Hepatocyte (in vitro differentiated cells): ENCODE measurements at regions not wholly inside any gene's neighbourhood (a gene's known extent, or its start where the extent isn't known, plus 50 kb on each side); places are given as distances from the start of the nearest gene placed in this dataset.

ENCODE experiments used
- DNase-seq: peaks from one replicate; pipeline ENCODE4 v3.0.0-alpha.2; 2016; ENCODE audit warnings: low spot score
- H2AFZ ChIP-seq: fragments of 200-600 bp; sonication (generic); 2 replicates; pipeline ENCODE4 v1.6.0; 2016; ENCODE audit warnings: antibody characterized with exemption, mild to moderate bottlenecking
- H3K27ac ChIP-seq: fragments of 200-600 bp; sonication (generic); 2 replicates; pipeline ENCODE4 v1.5.1; 2016; ENCODE audit warnings: mild to moderate bottlenecking
- H3K27me3 ChIP-seq: fragments of 200-600 bp; sonication (generic); 2 replicates; pipeline ENCODE4 v1.6.1; 2016
- H3K36me3 ChIP-seq: fragments of 200-600 bp; sonication (generic); replicated peaks from 2 replicates; pipeline ENCODE4 v1.5.1; 2016; ENCODE audit warnings: low read depth; ENCODE audit not compliant: insufficient read depth
- H3K4me1 ChIP-seq: fragments of 200-600 bp; sonication (generic); 2 replicates; pipeline ENCODE4 v1.5.1; 2016; ENCODE audit warnings: mild to moderate bottlenecking, moderate library complexity; ENCODE audit not compliant: insufficient read depth
- H3K4me2 ChIP-seq: fragments of 200-600 bp; sonication (generic); 2 replicates; pipeline ENCODE4 v1.6.0; 2016
- H3K4me3 ChIP-seq: fragments of 200-600 bp; sonication (generic); 2 replicates; pipeline ENCODE4 v1.5.1; 2016; ENCODE audit warnings: mild to moderate bottlenecking
- H3K79me2 ChIP-seq: fragments of 200-600 bp; sonication (generic); 2 replicates; pipeline ENCODE4 v1.6.0; 2017; ENCODE audit warnings: mild to moderate bottlenecking
- H3K9me2 ChIP-seq: fragments of 200-600 bp; sonication (generic); replicated peaks from 2 replicates; pipeline ENCODE4 v1.6.0; 2017; ENCODE audit warnings: mild to moderate bottlenecking; ENCODE audit not compliant: insufficient read depth
- H3K9me3 ChIP-seq: fragments of 200-600 bp; sonication (generic); 2 replicates; pipeline ENCODE4 v1.5.1; 2016; ENCODE audit warnings: low read depth, mild to moderate bottlenecking
- H4K20me1 ChIP-seq: fragments of 200-600 bp; sonication (generic); 2 replicates; pipeline ENCODE4 v1.6.0; 2016; ENCODE audit warnings: mild to moderate bottlenecking; ENCODE audit not compliant: insufficient read depth, poor library complexity, severe bottlenecking
- EZH2 ChIP-seq: fragments of 200-600 bp; sonication (generic); IDR thresholded peaks from 2 replicates; pipeline ENCODE4 v1.6.1; 2016; ENCODE audit warnings: antibody characterized with exemption, mild to moderate bottlenecking, borderline replicate concordance
- EZH2phosphoT487 ChIP-seq: fragments of 200-600 bp; sonication (generic); IDR thresholded peaks from one replicate; pipeline ENCODE4 v1.6.1; 2018; ENCODE audit warnings: antibody characterized with exemption, mild to moderate bottlenecking, low read depth, moderate library complexity; ENCODE audit not compliant: unreplicated experiment, severe bottlenecking
- WGBS: methylation state at CpG from one replicate; pipeline ENCODE4 v1.1.6; 2016; ENCODE audit warnings: low lambda C conversion rate; ENCODE audit errors: missing lambda C conversion rate; 5-methylcytosine and 5-hydroxymethylcytosine counted together
- TF ChIP-seq, protein P1 (sequence below): fragments of 200-600 bp; sonication (generic); IDR thresholded peaks from 2 replicates; pipeline ENCODE4 v1.5.1; 2016; ENCODE audit warnings: antibody characterized with exemption, mild to moderate bottlenecking; ENCODE audit not compliant: poor library complexity

DNA sequence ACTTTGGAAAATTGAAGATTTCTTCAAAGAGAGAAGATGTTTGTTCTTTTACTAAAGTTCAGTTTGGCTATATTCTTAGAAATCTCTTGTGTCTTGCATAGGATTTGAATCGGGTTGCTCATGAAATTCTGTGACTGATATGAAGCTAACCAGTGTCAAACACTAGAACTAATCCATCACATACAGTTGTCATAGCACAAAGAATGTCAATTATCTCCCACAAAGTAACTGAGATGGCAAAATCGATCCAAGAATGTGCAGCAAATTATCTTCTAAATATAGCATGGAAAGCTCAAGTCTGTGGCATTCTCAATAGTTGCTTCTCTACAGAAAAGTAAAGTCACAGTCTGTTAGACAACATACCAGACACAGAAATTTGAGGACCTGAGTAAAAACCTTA, 768.1 kb upstream of the LRRN3 start:
- TF ChIP-seq EZH2 (no peak), EZH2phosphoT487 (no peak)
- TF ChIP-seq, protein P1, sequence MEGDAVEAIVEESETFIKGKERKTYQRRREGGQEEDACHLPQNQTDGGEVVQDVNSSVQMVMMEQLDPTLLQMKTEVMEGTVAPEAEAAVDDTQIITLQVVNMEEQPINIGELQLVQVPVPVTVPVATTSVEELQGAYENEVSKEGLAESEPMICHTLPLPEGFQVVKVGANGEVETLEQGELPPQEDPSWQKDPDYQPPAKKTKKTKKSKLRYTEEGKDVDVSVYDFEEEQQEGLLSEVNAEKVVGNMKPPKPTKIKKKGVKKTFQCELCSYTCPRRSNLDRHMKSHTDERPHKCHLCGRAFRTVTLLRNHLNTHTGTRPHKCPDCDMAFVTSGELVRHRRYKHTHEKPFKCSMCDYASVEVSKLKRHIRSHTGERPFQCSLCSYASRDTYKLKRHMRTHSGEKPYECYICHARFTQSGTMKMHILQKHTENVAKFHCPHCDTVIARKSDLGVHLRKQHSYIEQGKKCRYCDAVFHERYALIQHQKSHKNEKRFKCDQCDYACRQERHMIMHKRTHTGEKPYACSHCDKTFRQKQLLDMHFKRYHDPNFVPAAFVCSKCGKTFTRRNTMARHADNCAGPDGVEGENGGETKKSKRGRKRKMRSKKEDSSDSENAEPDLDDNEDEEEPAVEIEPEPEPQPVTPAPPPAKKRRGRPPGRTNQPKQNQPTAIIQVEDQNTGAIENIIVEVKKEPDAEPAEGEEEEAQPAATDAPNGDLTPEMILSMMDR = no peak
- Histone ChIP-seq H3K36me3 (no peaks in the 10 kb centered on the region), H3K4me3 (no peak overlapping the region), H3K9me2 (no peaks in the 10 kb centered on the region), H3K9me3 (peaks cover 5% of the 10 kb centered on the region), H3K27me3 (no peaks in the 10 kb centered on the region), H4K20me1 (no peaks in the 10 kb centered on the region), H3K4me2 (no peak overlapping the region), H3K79me2 (no peaks in the 10 kb centered on the region), H3K27ac (no peak overlapping the region), H3K4me1 (no peaks in the 10 kb centered on the region), H2AFZ (no peak overlapping the region)
- 89% methylated on average over 2 of the region's 2 CpGs for WGBS
- no peak for DNase-seq

DNA sequence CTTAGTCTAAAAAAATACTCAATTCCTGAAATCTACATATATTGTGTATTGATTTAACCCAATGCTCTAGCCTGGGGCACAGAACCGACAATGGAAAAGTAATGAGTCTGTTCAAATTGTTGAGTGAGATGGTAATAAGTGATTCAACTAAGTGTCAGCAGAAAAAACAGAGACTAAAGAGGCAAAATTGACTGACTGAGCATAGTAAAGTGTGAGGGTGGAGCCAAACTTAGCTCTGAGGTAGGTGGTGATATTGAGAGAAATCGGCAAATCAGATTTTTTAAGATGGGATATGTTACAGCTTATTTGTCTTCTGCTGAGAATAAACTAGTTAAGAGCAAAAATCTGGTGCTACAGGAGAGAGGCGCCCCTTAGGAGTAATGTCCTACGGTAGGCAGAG, 764.0 kb upstream of the LRRN3 start:
- Histone ChIP-seq H3K9me2 (no peaks in the 10 kb centered on the region), H3K36me3 (no peaks in the 10 kb centered on the region), H3K79me2 (no peaks in the 10 kb centered on the region), H2AFZ (no peak overlapping the region), H3K4me3 (no peak overlapping the region), H3K4me2 (no peak overlapping the region), H3K27me3 (no peaks in the 10 kb centered on the region), H3K4me1 (no peaks in the 10 kb centered on the region), H3K27ac (no peak overlapping the region), H4K20me1 (no peaks in the 10 kb centered on the region), H3K9me3 (no peaks in the 10 kb centered on the region)
- TF ChIP-seq EZH2phosphoT487 (no peak), EZH2 (no peak)
- TF ChIP-seq, protein P1 = no peak
- no peak for DNase-seq
- 94% methylated on average over 4 of the region's 4 CpGs for WGBS

DNA sequence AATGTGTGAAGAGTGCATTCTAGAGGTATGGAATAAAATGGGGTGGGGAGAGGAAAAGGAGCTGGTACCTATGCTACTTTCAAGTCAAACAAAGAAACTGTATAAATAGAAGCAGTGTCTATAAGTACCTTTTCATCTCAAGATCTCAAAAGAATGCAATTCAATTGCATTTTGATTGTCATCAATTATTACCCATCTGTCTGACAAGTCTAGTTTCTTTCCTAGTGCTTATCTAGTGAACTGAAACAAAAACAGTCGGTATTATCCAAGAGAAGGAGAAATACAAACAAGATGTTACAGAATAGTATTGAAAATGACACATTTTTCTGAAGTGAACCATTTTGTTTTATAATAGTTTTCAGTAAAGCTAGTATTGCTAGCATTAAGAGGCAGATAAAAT, 754.5 kb upstream of the LRRN3 start:
- TF ChIP-seq, protein P1 = no peak
- TF ChIP-seq EZH2phosphoT487 (no peak), EZH2 (no peak)
- H3K27ac ChIP-seq = no peak overlapping the region
- no peak overlapping the region for H3K4me3 ChIP-seq
- no peaks in the 10 kb centered on the region for H4K20me1 ChIP-seq
- no peak for DNase-seq
- H2AFZ ChIP-seq = no peak overlapping the region
- no peaks in the 10 kb centered on the region for H3K9me3 ChIP-seq
- 59% methylated on average over 1 of the region's 1 CpG for whole genome bisulfite sequencing
- peaks cover 3% of the 10 kb centered on the region for H3K9me2 ChIP-seq
- no peak overlapping the region for H3K4me2 ChIP-seq
- H3K4me1 ChIP-seq = no peaks in the 10 kb centered on the region
- no peaks in the 10 kb centered on the region for H3K36me3 ChIP-seq
- H3K79me2 ChIP-seq = no peaks in the 10 kb centered on the region
- H3K27me3 ChIP-seq = no peaks in the 10 kb centered on the region

DNA sequence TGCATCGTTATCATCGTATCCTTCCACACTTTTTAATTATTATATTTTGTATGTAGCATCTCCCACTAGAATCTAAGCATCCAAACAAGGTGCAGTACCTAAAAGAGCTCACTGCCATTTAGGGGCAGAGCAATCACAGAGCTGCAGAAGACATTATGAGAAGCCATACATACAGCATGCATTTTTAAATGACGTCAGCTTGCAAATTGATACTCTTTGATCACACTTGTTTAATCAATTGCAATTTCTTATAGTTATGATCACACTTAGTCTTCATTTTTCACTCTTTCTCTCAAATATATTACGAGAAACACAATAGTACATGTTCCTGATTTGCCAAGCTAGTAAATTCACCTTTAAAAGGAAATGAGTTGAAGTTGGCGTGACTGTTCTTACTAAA, 753.3 kb upstream of the LRRN3 start:
- H2AFZ ChIP-seq = no peak overlapping the region
- no peaks in the 10 kb centered on the region for H3K27me3 ChIP-seq
- no peak overlapping the region for H3K27ac ChIP-seq
- H3K9me2 ChIP-seq = peaks cover 3% of the 10 kb centered on the region
- 91% methylated on average over 5 of the region's 5 CpGs for WGBS
- H3K36me3 ChIP-seq = no peaks in the 10 kb centered on the region
- H3K4me1 ChIP-seq = no peaks in the 10 kb centered on the region
- H3K4me3 ChIP-seq = no peak overlapping the region
- H3K4me2 ChIP-seq = no peak overlapping the region
- no peaks in the 10 kb centered on the region for H3K9me3 ChIP-seq
- no peak for DNase-seq
- H3K79me2 ChIP-seq = no peaks in the 10 kb centered on the region
- no peaks in the 10 kb centered on the region for H4K20me1 ChIP-seq
- TF ChIP-seq EZH2 = no peak
- TF ChIP-seq, protein P1 = no peak
- no peak for TF ChIP-seq EZH2phosphoT487
